ENCODE measurements at regions not wholly inside any gene's neighbourhood (a gene's known extent, or its start where the extent isn't known, plus 50 kb on each side); places are given as distances from the start of the nearest gene placed in this dataset.

GRCh38 chr14:104420990-104421389 is 158.6 kb upstream of the C14orf180 start:
- TF ChIP-seq, protein P1, sequence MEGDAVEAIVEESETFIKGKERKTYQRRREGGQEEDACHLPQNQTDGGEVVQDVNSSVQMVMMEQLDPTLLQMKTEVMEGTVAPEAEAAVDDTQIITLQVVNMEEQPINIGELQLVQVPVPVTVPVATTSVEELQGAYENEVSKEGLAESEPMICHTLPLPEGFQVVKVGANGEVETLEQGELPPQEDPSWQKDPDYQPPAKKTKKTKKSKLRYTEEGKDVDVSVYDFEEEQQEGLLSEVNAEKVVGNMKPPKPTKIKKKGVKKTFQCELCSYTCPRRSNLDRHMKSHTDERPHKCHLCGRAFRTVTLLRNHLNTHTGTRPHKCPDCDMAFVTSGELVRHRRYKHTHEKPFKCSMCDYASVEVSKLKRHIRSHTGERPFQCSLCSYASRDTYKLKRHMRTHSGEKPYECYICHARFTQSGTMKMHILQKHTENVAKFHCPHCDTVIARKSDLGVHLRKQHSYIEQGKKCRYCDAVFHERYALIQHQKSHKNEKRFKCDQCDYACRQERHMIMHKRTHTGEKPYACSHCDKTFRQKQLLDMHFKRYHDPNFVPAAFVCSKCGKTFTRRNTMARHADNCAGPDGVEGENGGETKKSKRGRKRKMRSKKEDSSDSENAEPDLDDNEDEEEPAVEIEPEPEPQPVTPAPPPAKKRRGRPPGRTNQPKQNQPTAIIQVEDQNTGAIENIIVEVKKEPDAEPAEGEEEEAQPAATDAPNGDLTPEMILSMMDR (IDR thresholded peaks at IDR 0.05) = no peak
- TF ChIP-seq EP300 (IDR thresholded peaks at IDR 0.05) = no peak
